ENCODE measurements at regions not wholly inside any gene's neighbourhood (a gene's known extent, or its start where the extent isn't known, plus 50 kb on each side); places are given as distances from the start of the nearest gene placed in this dataset.

- no peaks in the 10 kb centered on the region for H3K9me3 ChIP-seq
- WGBS, 5 donors: 93 to 100% (median 96%) methylated on average over 1 of the region's 1 CpG
- no peaks in the 10 kb centered on the region for H3K36me3 ChIP-seq
- DNase-seq: no peak
- intact Hi-C loops (cut with DNase I; ENCODE audit: low total_unique reads): no loop called here
- H3K4me1 ChIP-seq: no peaks in the 10 kb centered on the region
- TF ChIP-seq POLR2AphosphoS5 (IDR thresholded peaks at IDR 0.05): no peak
- no peak for TF ChIP-seq CTCF (IDR thresholded peaks at IDR 0.05)
- TF ChIP-seq EP300 (IDR thresholded peaks at IDR 0.05): no peak
- TF ChIP-seq POLR2A (IDR thresholded peaks at IDR 0.05): no peak
- no peaks in the 10 kb centered on the region for H3K27me3 ChIP-seq
- no peak overlapping the region for H3K4me3 ChIP-seq
- H3K27ac ChIP-seq: no peak overlapping the region
These were observed 126.0 kb upstream of the ATP2B1 start for GRCh38 chr12:89834676-89835075.

DNA sequence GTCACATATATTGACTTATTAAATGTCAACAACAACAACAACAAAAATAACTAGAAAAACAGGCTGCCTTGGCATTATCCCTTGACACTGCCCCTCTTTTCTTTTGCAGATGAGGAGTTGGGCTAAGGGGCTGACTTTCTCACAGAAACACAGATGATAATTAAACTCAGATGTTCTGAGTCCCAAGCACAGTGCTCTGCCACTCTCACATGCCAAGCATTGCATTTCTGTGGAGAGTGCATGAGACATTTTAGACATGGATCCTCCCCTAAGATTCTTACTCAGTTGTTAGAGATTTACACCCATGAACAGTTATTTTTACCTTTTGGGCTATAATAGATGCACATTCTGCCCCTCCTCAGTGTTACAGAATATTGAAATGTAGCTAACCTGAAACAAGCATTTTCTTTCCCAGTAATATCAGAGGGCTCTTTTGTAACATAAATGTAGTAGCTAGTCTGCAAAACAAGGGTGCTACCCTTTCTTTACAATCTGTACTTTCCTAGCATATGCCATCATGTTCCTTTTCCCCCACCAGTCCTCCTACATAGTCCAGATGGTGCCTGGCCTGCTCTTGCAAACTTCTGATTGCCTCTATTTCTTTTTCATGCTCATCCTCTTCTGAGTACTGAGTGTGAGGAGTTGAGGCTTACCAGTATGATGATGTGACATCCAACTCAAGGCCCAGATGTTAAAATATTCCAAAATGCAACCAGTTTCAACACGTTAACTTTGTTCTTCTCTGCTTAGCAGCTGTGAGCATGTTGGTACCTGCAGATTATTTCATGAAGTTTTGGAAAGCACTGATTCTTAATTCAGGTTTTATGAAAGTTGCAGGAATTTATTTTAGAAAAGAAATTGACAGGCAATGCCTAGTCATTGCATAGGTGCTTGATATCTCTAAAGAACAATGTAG, 125.0 kb upstream of the ATP2B1 start:
- Histone ChIP-seq H3K27ac (no peak overlapping the region), H3K9me3 (no peaks in the 10 kb centered on the region), H3K36me3 (no peaks in the 10 kb centered on the region), H3K4me1 (no peaks in the 10 kb centered on the region), H3K27me3 (no peaks in the 10 kb centered on the region), H3K4me3 (no peak overlapping the region)
- intact Hi-C loops (cut with DNase I; ENCODE audit: low total_unique reads): no loop called here
- TF ChIP-seq POLR2A (IDR thresholded peaks at IDR 0.05): no peak
- no peak for TF ChIP-seq EP300 (IDR thresholded peaks at IDR 0.05)
- TF ChIP-seq CTCF (IDR thresholded peaks at IDR 0.05): no peak
- TF ChIP-seq POLR2AphosphoS5 (IDR thresholded peaks at IDR 0.05): no peak
- no peak for DNase-seq
- WGBS, 5 donors: 89 to 98% (median 93%) methylated on average over 1 of the region's 1 CpG

GRCh38 chr12:89832336-89832735, 123.7 kb upstream of the ATP2B1 start:
- no peaks in the 10 kb centered on the region for H3K4me1 ChIP-seq
- no peaks in the 10 kb centered on the region for H3K9me3 ChIP-seq
- no peaks in the 10 kb centered on the region for H3K36me3 ChIP-seq
- WGBS, 5 donors: 72 to 87% (median 76%) methylated on average over 2 of the region's 2 CpGs
- TF ChIP-seq POLR2A (IDR thresholded peaks at IDR 0.05) (no peak), EP300 (IDR thresholded peaks at IDR 0.05) (no peak)
- no peak overlapping the region for H3K27ac ChIP-seq
- intact Hi-C loops (cut with DNase I; ENCODE audit: low total_unique reads): no loop called here
- no peak for DNase-seq
- H3K27me3 ChIP-seq: no peaks in the 10 kb centered on the region
- no peak overlapping the region for H3K4me3 ChIP-seq

- no peak overlapping the region for H3K4me3 ChIP-seq
These were observed 122.9 kb upstream of the ATP2B1 start for GRCh38 chr12:89831310-89832095.

More at GRCh38 chr12:89831310-89832095, 122.9 kb upstream of the ATP2B1 start:
- DNase-seq: no peak
- Histone ChIP-seq H3K4me1 (no peaks in the 10 kb centered on the region), H3K9me3 (no peaks in the 10 kb centered on the region), H3K27ac (no peak overlapping the region), H3K27me3 (no peaks in the 10 kb centered on the region), H3K36me3 (no peaks in the 10 kb centered on the region)
- TF ChIP-seq POLR2AphosphoS5 (IDR thresholded peaks at IDR 0.05) (no peak), POLR2A (IDR thresholded peaks at IDR 0.05) (no peak), CTCF (IDR thresholded peaks at IDR 0.05) (no peak), EP300 (IDR thresholded peaks at IDR 0.05) (no peak)
- intact Hi-C loops (cut with DNase I; ENCODE audit: low total_unique reads): no loop called here
- 65 to 81% (median 77%) methylated on average over 5 of the region's 5 CpGs for WGBS, 5 donors

Data from stomach (tissue), 8 donors.